Cardiac fibroblast (primary cell): ENCODE measurements at regions not wholly inside any gene's neighbourhood (a gene's known extent, or its start where the extent isn't known, plus 50 kb on each side); places are given as distances from the start of the nearest gene placed in this dataset.

Source experiments
- DNase-seq, 2 donors: peaks; one replicate each; pipeline versions ENCODE4 v3.0.0 to v3.0.0-alpha.2; 2010; ENCODE audit warnings: low read depth in 2 of 2
- H3K4me3 ChIP-seq, 2 donors: replicated peaks in 1 of 2; 1 replicate in 1 of 2; 2 replicates in 1 of 2; pipeline ENCODE4 v1.5.1; 2011; ENCODE audit warnings: low read depth in 2 of 2, low read length in 2 of 2, mild to moderate bottlenecking in 2 of 2, moderate library complexity in 1 of 2
- CTCF ChIP-seq: IDR thresholded peaks from one replicate; pipeline ENCODE4 v1.5.1; 2011; ENCODE audit warnings: low read depth, mild to moderate bottlenecking, low read length, inconsistent platforms

- peak in 1 of 2 donors; percentile 78 for DNase-seq
- no peak overlapping the region for H3K4me3 ChIP-seq
- TF ChIP-seq CTCF = no peak
Observed at GRCh38 chr3:74531491-74531890, 83.0 kb downstream of the CNTN3 start.

GRCh38 chr3:74529145-74529544, 85.3 kb downstream of the CNTN3 start:
- no peak for TF ChIP-seq CTCF
- H3K4me3 ChIP-seq = no peak overlapping the region
- DNase-seq = no peak

- no peak overlapping the region for H3K4me3 ChIP-seq
- TF ChIP-seq CTCF = no peak
- DNase-seq = no peak
Observed at GRCh38 chr3:74527566-74527965, 86.9 kb downstream of the CNTN3 start.

- DNase-seq = peak in 1 of 2 donors; percentile 72
- no peak overlapping the region for H3K4me3 ChIP-seq
- no peak for TF ChIP-seq CTCF
Observed at GRCh38 chr3:74523811-74524210, 90.6 kb downstream of the CNTN3 start.

GRCh38 chr3:74520895-74521294, 93.6 kb downstream of the CNTN3 start:
- no peak for TF ChIP-seq CTCF
- no peak for DNase-seq
- no peak overlapping the region for H3K4me3 ChIP-seq

- no peak for DNase-seq
- no peak for TF ChIP-seq CTCF
- H3K4me3 ChIP-seq = no peak overlapping the region
Observed at GRCh38 chr3:74518610-74519009, 95.8 kb downstream of the CNTN3 start.

GRCh38 chr3:74516019-74516418, 98.4 kb downstream of the CNTN3 start:
- TF ChIP-seq CTCF = no peak
- no peak for DNase-seq

More at GRCh38 chr3:74516019-74516418, 98.4 kb downstream of the CNTN3 start:
- no peak overlapping the region for H3K4me3 ChIP-seq
